ENCODE measurements at regions not wholly inside any gene's neighbourhood (a gene's known extent, or its start where the extent isn't known, plus 50 kb on each side); places are given as distances from the start of the nearest gene placed in this dataset.

- CTCF ChIA-PET: no interaction called here
- no peaks in the 10 kb centered on the region for H3K36me3 ChIP-seq (ENCODE audit: control insufficient read depth, insufficient read depth, low read length)
- intact Hi-C loops (cut with micrococcal nuclease; ENCODE audit: unreplicated experiment): no loop called here
- no peak for DNase-seq (ENCODE audit: low read depth, low spot score)
- no peak overlapping the region for H3K27ac ChIP-seq (ENCODE audit: low read length)
- no peak overlapping the region for H3K4me3 ChIP-seq (ENCODE audit: low read depth in 2 of 2, low read length in 2 of 2)
- ATAC-seq: no peak
- no peaks in the 10 kb centered on the region for H3K27me3 ChIP-seq (ENCODE audit: control insufficient read depth, insufficient read depth, low read length)
- POLR2A ChIA-PET: no interaction called here
- in situ Hi-C loops (cut with HindIII; ENCODE audit: low pct_unique_long_range_greater_than_20kb, low sequenced_read_pairs): no loop called here
- BruUV-seq (replicated peaks): no TSS peak
- H3K4me1 ChIP-seq (ENCODE audit: control insufficient read depth, insufficient read depth, low read length): no peaks in the 10 kb centered on the region
- no peaks in the 10 kb centered on the region for H3K9me3 ChIP-seq (ENCODE audit: control insufficient read depth, insufficient read depth, low read depth, low read length)
- no peak for TF ChIP-seq TCF7L2 (IDR thresholded peaks at IDR 0.05; ENCODE audit: low read depth, low read length)
- TF ChIP-seq POLR2AphosphoS5 (IDR thresholded peaks at IDR 0.05; ENCODE audit: low read depth, low read length): no peak
- no peak for TF ChIP-seq REST (IDR thresholded peaks at IDR 0.05; ENCODE audit: insufficient read depth in 1 of 2, low read depth in 2 of 2, low read length in 1 of 2)
- TF ChIP-seq CTCF (IDR thresholded peaks at IDR 0.05): no peak
- no peak for TF ChIP-seq SIN3A (IDR thresholded peaks at IDR 0.05; ENCODE audit: borderline replicate concordance, insufficient read depth, low read depth, low read length)
These were observed 108.2 kb downstream of the PFKFB3 start for GRCh38 chr10:6310977-6311376.

- TF ChIP-seq SIN3A (IDR thresholded peaks at IDR 0.05; ENCODE audit: borderline replicate concordance, insufficient read depth, low read depth, low read length): no peak
- no peak for TF ChIP-seq REST (IDR thresholded peaks at IDR 0.05; ENCODE audit: insufficient read depth in 1 of 2, low read depth in 2 of 2, low read length in 1 of 2)
- no peak for TF ChIP-seq CTCF (IDR thresholded peaks at IDR 0.05)
- TF ChIP-seq TCF7L2 (IDR thresholded peaks at IDR 0.05; ENCODE audit: low read depth, low read length): no peak
- no peak for TF ChIP-seq POLR2AphosphoS5 (IDR thresholded peaks at IDR 0.05; ENCODE audit: low read depth, low read length)
- DNase-seq (ENCODE audit: low read depth, low spot score) (no peak), ATAC-seq (no peak)
- no peaks in the 10 kb centered on the region for H3K9me3 ChIP-seq (ENCODE audit: control insufficient read depth, insufficient read depth, low read depth, low read length)
- no peaks in the 10 kb centered on the region for H3K4me1 ChIP-seq (ENCODE audit: control insufficient read depth, insufficient read depth, low read length)
- H3K4me3 ChIP-seq (ENCODE audit: low read depth in 2 of 2, low read length in 2 of 2): no peak overlapping the region
- ChIA-PET CTCF (no interaction called here), POLR2A (no interaction called here)
- no peak overlapping the region for H3K27ac ChIP-seq (ENCODE audit: low read length)
- intact Hi-C loops (cut with micrococcal nuclease; ENCODE audit: unreplicated experiment) (no loop called here), in situ Hi-C loops (cut with HindIII; ENCODE audit: low pct_unique_long_range_greater_than_20kb, low sequenced_read_pairs) (no loop called here)
- H3K36me3 ChIP-seq (ENCODE audit: control insufficient read depth, insufficient read depth, low read length): no peaks in the 10 kb centered on the region
- H3K27me3 ChIP-seq (ENCODE audit: control insufficient read depth, insufficient read depth, low read length): no peaks in the 10 kb centered on the region
- no TSS peak for BruUV-seq (replicated peaks)
These were observed 109.1 kb downstream of the PFKFB3 start for GRCh38 chr10:6311700-6312330.
